WTC11 (cell line): ENCODE measurements at regions not wholly inside any gene's neighbourhood (a gene's known extent, or its start where the extent isn't known, plus 50 kb on each side); places are given as distances from the start of the nearest gene placed in this dataset.

Experiments
- ATAC-seq: fragments of 200-7000 bp; cut with Tn5 transposase; 2 replicates; pipeline ENCODE4 v1.10.0; 2021; ENCODE audit warnings: mild to moderate bottlenecking, moderate library complexity
- CTCF ChIA-PET: fragments of 300-600 bp; sonication (Branson Sonifier 250); formaldehyde crosslinking; loops from one replicate; lab custom pipeline; 2021; ENCODE audit warnings: antibody characterized with exemption; lab: Charles Lee
- POLR2A ChIA-PET: fragments of 350-600 bp; sonication (Branson Sonifier 250); formaldehyde crosslinking; loops from one replicate; lab custom pipeline; 2021; ENCODE audit warnings: antibody characterized with exemption; lab: Charles Lee
- DNase-seq: peaks from one replicate; pipeline ENCODE4 v3.0.0; 2021; ENCODE audit warnings: low spot score
- H3K27ac Mint-ChIP-seq: 2 replicates; pipeline ENCODE4 v1.8.0; 2021; ENCODE audit warnings: mixed read lengths
- H3K27me3 Mint-ChIP-seq: 2 replicates; pipeline ENCODE4 v1.8.0; 2021; ENCODE audit warnings: low read depth, mild to moderate bottlenecking, moderate library complexity, mixed read lengths
- H3K36me3 Mint-ChIP-seq: 2 replicates; pipeline ENCODE4 v1.8.0; 2021; ENCODE audit warnings: mixed read lengths
- H3K4me1 Mint-ChIP-seq: 2 replicates; pipeline ENCODE4 v1.8.0; 2022; ENCODE audit warnings: mixed read lengths
- H3K4me3 Mint-ChIP-seq: 2 replicates; pipeline ENCODE4 v1.8.0; 2021; ENCODE audit warnings: mild to moderate bottlenecking, moderate library complexity, mixed read lengths
- H3K9me3 Mint-ChIP-seq: 2 replicates; pipeline ENCODE4 v1.8.0; 2021; ENCODE audit warnings: mixed read lengths
- AFF4 ChIP-seq: sonication (generic); formaldehyde crosslinking; IDR thresholded peaks from 2 replicates; pipeline ENCODE4 v1.8.1; 2023; ENCODE audit warnings: mild to moderate bottlenecking, missing genetic modification reagents, borderline replicate concordance
- ARID4B ChIP-seq: sonication (generic); formaldehyde crosslinking; IDR thresholded peaks from 2 replicates; pipeline ENCODE4 v1.8.0; 2023; ENCODE audit warnings: missing genetic modification reagents, mild to moderate bottlenecking, borderline replicate concordance
- ATF6 ChIP-seq: sonication (generic); formaldehyde crosslinking; IDR thresholded peaks from 2 replicates; pipeline ENCODE4 v1.8.1; 2023; ENCODE audit warnings: mild to moderate bottlenecking, missing genetic modification reagents
- CBFB ChIP-seq: sonication (generic); formaldehyde crosslinking; IDR thresholded peaks from 2 replicates; pipeline ENCODE4 v1.8.1; 2022; ENCODE audit warnings: mild to moderate bottlenecking, low read depth, missing genetic modification reagents
- CDX4 ChIP-seq: fragments of 250-450 bp; sonication (Bioruptor Pico); IDR thresholded peaks from 2 replicates; pipeline ENCODE4 v1.9.0; 2021; ENCODE audit warnings: moderate library complexity, mild to moderate bottlenecking, inconsistent platforms, borderline replicate concordance
- ETV6 ChIP-seq: sonication (generic); formaldehyde crosslinking; IDR thresholded peaks from 2 replicates; pipeline ENCODE4 v1.8.1; 2022; ENCODE audit warnings: mild to moderate bottlenecking, missing genetic modification reagents
- FOXJ3 ChIP-seq: sonication (generic); formaldehyde crosslinking; IDR thresholded peaks from 2 replicates; pipeline ENCODE4 v1.9.0; 2021; ENCODE audit warnings: missing genetic modification reagents, mild to moderate bottlenecking, borderline replicate concordance
- GTF2I ChIP-seq: fragments of 250-450 bp; sonication (Bioruptor Pico); conservative IDR thresholded peaks from 2 replicates; pipeline ENCODE4 v1.4.0; 2021; ENCODE audit warnings: mild to moderate bottlenecking
- IRF1 ChIP-seq: sonication (generic); formaldehyde crosslinking; IDR thresholded peaks from 2 replicates; pipeline ENCODE4 v1.8.0; 2023; ENCODE audit warnings: missing genetic modification reagents
- MXD4 ChIP-seq: fragments of 250-450 bp; sonication (Bioruptor Pico); IDR thresholded peaks from 2 replicates; pipeline ENCODE4 v1.8.0; 2021; ENCODE audit warnings: mild to moderate bottlenecking, moderate library complexity, borderline replicate concordance
- NFYB ChIP-seq: sonication (generic); formaldehyde crosslinking; conservative IDR thresholded peaks from 2 replicates; pipeline ENCODE4 v1.8.0; 2022; ENCODE audit warnings: low read depth, missing genetic modification reagents
- NR2C2 ChIP-seq: sonication (generic); formaldehyde crosslinking; IDR thresholded peaks from 2 replicates; pipeline ENCODE4 v1.8.0; 2022; ENCODE audit warnings: mild to moderate bottlenecking, missing genetic modification reagents
- SMAD4 ChIP-seq: sonication (generic); formaldehyde crosslinking; IDR thresholded peaks from 2 replicates; pipeline ENCODE4 v1.8.0; 2022; ENCODE audit warnings: mild to moderate bottlenecking, missing genetic modification reagents
- USF2 ChIP-seq: sonication (generic); formaldehyde crosslinking; IDR thresholded peaks from 2 replicates; pipeline ENCODE4 v1.8.1; 2023; ENCODE audit warnings: mild to moderate bottlenecking, missing genetic modification reagents, moderate library complexity
- ZBTB21 ChIP-seq: sonication (generic); formaldehyde crosslinking; IDR thresholded peaks from 2 replicates; pipeline ENCODE4 v1.8.1; 2023; ENCODE audit warnings: mild to moderate bottlenecking, missing genetic modification reagents, borderline replicate concordance
- ZNF121 ChIP-seq: sonication (generic); formaldehyde crosslinking; IDR thresholded peaks from 2 replicates; pipeline ENCODE4 v1.8.0; 2023; ENCODE audit warnings: missing genetic modification reagents
- ZNF219 ChIP-seq: sonication (generic); formaldehyde crosslinking; IDR thresholded peaks from 2 replicates; pipeline ENCODE4 v1.8.0; 2023; ENCODE audit warnings: missing genetic modification reagents, mild to moderate bottlenecking, borderline replicate concordance
- ZNF317 ChIP-seq: sonication (generic); formaldehyde crosslinking; IDR thresholded peaks from 2 replicates; pipeline ENCODE4 v1.8.1; 2023; ENCODE audit warnings: low read depth, mild to moderate bottlenecking, moderate library complexity, missing genetic modification reagents, borderline replicate concordance
- ZNF425 ChIP-seq: fragments of 250-450 bp; sonication (Bioruptor Pico); conservative IDR thresholded peaks from 2 replicates; pipeline ENCODE4 v1.9.0; 2021; ENCODE audit warnings: mild to moderate bottlenecking

- no peaks in the 10 kb centered on the region; the same call in 1 of the 2 replicates for H3K27me3 Mint-ChIP-seq
- ChIA-PET POLR2A (no interaction called here), CTCF (no interaction called here)
- H3K27ac Mint-ChIP-seq, result no peak overlapping the region
- H3K9me3 Mint-ChIP-seq, result peaks cover 22% of the 10 kb centered on the region
- peaks cover 19% of the 10 kb centered on the region for H3K4me1 Mint-ChIP-seq
- ATAC-seq (no peak), DNase-seq (no peak)
- TF ChIP-seq ETV6 (CRISPR knock-in tag), result no peak
- no peak for TF ChIP-seq FOXJ3
- no peak for TF ChIP-seq GTF2I (CRISPR knock-in tag)
- no peak for TF ChIP-seq ATF6
- no peak for TF ChIP-seq ZBTB21
- TF ChIP-seq, all 79 proteins: peak for 0
- H3K4me3 Mint-ChIP-seq, result no peak overlapping the region
- H3K36me3 Mint-ChIP-seq, result peaks cover 13% of the 10 kb centered on the region
These were observed 329.9 kb upstream of the CELF2 start for GRCh38 chr10:10687751-10688150.

GRCh38 chr10:10699427-10699826, 318.2 kb upstream of the CELF2 start:
- POLR2A ChIA-PET, result no interaction called here
- no peak overlapping the region for H3K27ac Mint-ChIP-seq
- peaks cover 9% of the 10 kb centered on the region; the same call in 1 of the 2 replicates for H3K36me3 Mint-ChIP-seq
- no peak overlapping the region for H3K4me3 Mint-ChIP-seq
- DNase-seq (no peak), ATAC-seq (no peak)
- peaks cover 9% of the 10 kb centered on the region for H3K9me3 Mint-ChIP-seq
- H3K27me3 Mint-ChIP-seq, result peaks cover 12% of the 10 kb centered on the region
- CTCF ChIA-PET, result no interaction called here
- H3K4me1 Mint-ChIP-seq, result peaks cover 42% of the 10 kb centered on the region
- TF ChIP-seq IRF1 (CRISPR knock-in tag) (no peak), SMAD4 (no peak), AFF4 (CRISPR knock-in tag) (no peak), ZNF425 (no peak), ZNF317 (no peak), ZNF121 (CRISPR knock-in tag) (no peak), USF2 (CRISPR knock-in tag) (no peak), MXD4 (CRISPR knock-in tag) (no peak), ARID4B (CRISPR knock-in tag) (no peak), NFYB (CRISPR knock-in tag) (no peak), NR2C2 (CRISPR knock-in tag) (no peak), CDX4 (CRISPR knock-in tag) (no peak), CBFB (no peak), ZNF219 (no peak)
